Activated naive CD8-positive, alpha-beta T cell treated with anti-CD3 and anti-CD28 coated beads for 36 hours (primary cell): ENCODE measurements at regions not wholly inside any gene's neighbourhood (a gene's known extent, or its start where the extent isn't known, plus 50 kb on each side); places are given as distances from the start of the nearest gene placed in this dataset.
"Not testable (repeated sequence)": the region's sequence is repeated elsewhere in the genome, so short reads cannot be mapped to it uniquely, and the experiment has no call there.

ENCODE experiments used
- DNase-seq: peaks from one replicate; pipeline ENCODE4 v3.0.0; 2021
- H3K27ac Mint-ChIP-seq: one replicate; pipeline ENCODE4 v1.8.0; 2022; ENCODE audit warnings: mild to moderate bottlenecking, moderate library complexity, mixed read lengths
- H3K27me3 Mint-ChIP-seq: one replicate; pipeline ENCODE4 v1.8.0; 2022; ENCODE audit warnings: mild to moderate bottlenecking, mixed read lengths
- H3K36me3 Mint-ChIP-seq: one replicate; pipeline ENCODE4 v1.8.0; 2021; ENCODE audit warnings: mild to moderate bottlenecking, mixed read lengths
- H3K4me1 Mint-ChIP-seq: one replicate; pipeline ENCODE4 v1.8.0; 2021; ENCODE audit warnings: mixed read lengths
- H3K4me3 Mint-ChIP-seq: one replicate; pipeline ENCODE4 v1.8.0; 2022; ENCODE audit warnings: mild to moderate bottlenecking, moderate library complexity, mixed read lengths
- H3K9me3 Mint-ChIP-seq: one replicate; pipeline ENCODE4 v1.8.0; 2022; ENCODE audit warnings: mixed read lengths

- no peaks in the 10 kb centered on the region for H3K36me3 Mint-ChIP-seq
- H3K27me3 Mint-ChIP-seq, result peaks cover 8% of the 10 kb centered on the region
- DNase-seq, result no peak
- H3K27ac Mint-ChIP-seq, result no peak overlapping the region
- no peak overlapping the region for H3K4me3 Mint-ChIP-seq
- H3K4me1 Mint-ChIP-seq, result no peaks in the 10 kb centered on the region
- H3K9me3 Mint-ChIP-seq, result peaks cover 1% of the 10 kb centered on the region
These were observed 480.5 kb downstream of the MATN1 start for GRCh38 chr1:30242722-30243457.

- no peak overlapping the region for H3K4me3 Mint-ChIP-seq
- DNase-seq, result no peak
- peaks cover 8% of the 10 kb centered on the region for H3K27me3 Mint-ChIP-seq
- no peak overlapping the region for H3K27ac Mint-ChIP-seq
- H3K9me3 Mint-ChIP-seq, result peaks cover 1% of the 10 kb centered on the region
- no peaks in the 10 kb centered on the region for H3K4me1 Mint-ChIP-seq
- H3K36me3 Mint-ChIP-seq, result no peaks in the 10 kb centered on the region
These were observed 481.2 kb downstream of the MATN1 start for GRCh38 chr1:30242168-30242567.

GRCh38 chr1:30241681-30242080 lies 481.7 kb downstream of the MATN1 start:
- no peak for DNase-seq
- H3K27ac Mint-ChIP-seq, result no peak overlapping the region
- no peaks in the 10 kb centered on the region for H3K4me1 Mint-ChIP-seq

GRCh38 chr1:30234091-30234490 lies 489.3 kb downstream of the MATN1 start:
- peaks cover 1% of the 10 kb centered on the region for H3K9me3 Mint-ChIP-seq
- no peak for DNase-seq

More at GRCh38 chr1:30241681-30242080, 481.7 kb downstream of the MATN1 start:
- peaks cover 1% of the 10 kb centered on the region for H3K9me3 Mint-ChIP-seq
- H3K4me3 Mint-ChIP-seq, result no peak overlapping the region
- no peaks in the 10 kb centered on the region for H3K36me3 Mint-ChIP-seq
- H3K27me3 Mint-ChIP-seq, result peaks cover 8% of the 10 kb centered on the region

GRCh38 chr1:30232288-30232899 lies 491.0 kb downstream of the MATN1 start:
- Mint-ChIP-seq H3K36me3 (no peaks in the 10 kb centered on the region), H3K4me1 (no peaks in the 10 kb centered on the region), H3K27me3 (peaks cover 9% of the 10 kb centered on the region), H3K4me3 (no peak overlapping the region), H3K27ac (no peak overlapping the region), H3K9me3 (no peaks in the 10 kb centered on the region)
- DNase-seq, result peak; percentile 5

More at GRCh38 chr1:30234091-30234490, 489.3 kb downstream of the MATN1 start:
- H3K4me3 Mint-ChIP-seq, result no peak overlapping the region
- peaks cover 9% of the 10 kb centered on the region for H3K27me3 Mint-ChIP-seq
- H3K4me1 Mint-ChIP-seq, result no peaks in the 10 kb centered on the region
- no peaks in the 10 kb centered on the region for H3K36me3 Mint-ChIP-seq
- no peak overlapping the region for H3K27ac Mint-ChIP-seq

- Mint-ChIP-seq H3K4me3 (no peak overlapping the region), H3K27ac (no peak overlapping the region), H3K4me1 (no peaks in the 10 kb centered on the region), H3K9me3 (no peaks in the 10 kb centered on the region), H3K27me3 (peaks cover 9% of the 10 kb centered on the region), H3K36me3 (no peaks in the 10 kb centered on the region)
- DNase-seq, result no peak
These were observed 493.4 kb downstream of the MATN1 start for GRCh38 chr1:30229960-30230359.

GRCh38 chr1:30229557-30229956 lies 493.8 kb downstream of the MATN1 start:
- Mint-ChIP-seq H3K27ac (no peak overlapping the region), H3K9me3 (no peaks in the 10 kb centered on the region), H3K36me3 (no peaks in the 10 kb centered on the region), H3K27me3 (peaks cover 9% of the 10 kb centered on the region), H3K4me1 (no peaks in the 10 kb centered on the region), H3K4me3 (no peak overlapping the region)
- no peak for DNase-seq

- Mint-ChIP-seq H3K36me3 (no peaks in the 10 kb centered on the region), H3K4me1 (no peaks in the 10 kb centered on the region), H3K27me3 (peaks cover 5% of the 10 kb centered on the region)
These were observed 496.7 kb downstream of the MATN1 start for GRCh38 chr1:30226648-30227047.

GRCh38 chr1:30225357-30225756 lies 498.0 kb downstream of the MATN1 start:
- no peak overlapping the region for H3K27ac Mint-ChIP-seq
- DNase-seq, result no peak
- no peak overlapping the region for H3K4me3 Mint-ChIP-seq
- H3K36me3 Mint-ChIP-seq, result no peaks in the 10 kb centered on the region
- H3K9me3 Mint-ChIP-seq, result no peaks in the 10 kb centered on the region
- no peaks in the 10 kb centered on the region for H3K4me1 Mint-ChIP-seq
- peaks cover 9% of the 10 kb centered on the region for H3K27me3 Mint-ChIP-seq

More at GRCh38 chr1:30226648-30227047, 496.7 kb downstream of the MATN1 start:
- no peak for DNase-seq
- Mint-ChIP-seq H3K27ac (no peak overlapping the region), H3K9me3 (no peaks in the 10 kb centered on the region), H3K4me3 (no peak overlapping the region)

- no peaks in the 10 kb centered on the region for H3K9me3 Mint-ChIP-seq
- no peak overlapping the region for H3K4me3 Mint-ChIP-seq
- peaks cover 18% of the 10 kb centered on the region for H3K27me3 Mint-ChIP-seq
- no peak for DNase-seq
- no peak overlapping the region for H3K27ac Mint-ChIP-seq
- H3K36me3 Mint-ChIP-seq, result no peaks in the 10 kb centered on the region
- no peaks in the 10 kb centered on the region for H3K4me1 Mint-ChIP-seq
These were observed 503.7 kb downstream of the MATN1 start for GRCh38 chr1:30219675-30220074.

GRCh38 chr1:30218438-30218837 lies 504.9 kb downstream of the MATN1 start:
- no peak overlapping the region for H3K4me3 Mint-ChIP-seq
- H3K4me1 Mint-ChIP-seq, result no peaks in the 10 kb centered on the region
- H3K36me3 Mint-ChIP-seq, result no peaks in the 10 kb centered on the region
- DNase-seq, result no peak
- H3K27ac Mint-ChIP-seq, result no peak overlapping the region
- H3K27me3 Mint-ChIP-seq, result peaks cover 28% of the 10 kb centered on the region
- no peaks in the 10 kb centered on the region for H3K9me3 Mint-ChIP-seq

GRCh38 chr1:30216602-30217001 lies 506.8 kb downstream of the MATN1 start:
- no peaks in the 10 kb centered on the region for H3K9me3 Mint-ChIP-seq
- no peak for DNase-seq
- no peak overlapping the region for H3K4me3 Mint-ChIP-seq
- no peak overlapping the region for H3K27ac Mint-ChIP-seq
- H3K4me1 Mint-ChIP-seq, result no peaks in the 10 kb centered on the region
- no peaks in the 10 kb centered on the region for H3K36me3 Mint-ChIP-seq
- peaks cover 36% of the 10 kb centered on the region for H3K27me3 Mint-ChIP-seq

GRCh38 chr1:30213936-30214335 lies 509.4 kb downstream of the MATN1 start:
- no peaks in the 10 kb centered on the region for H3K4me1 Mint-ChIP-seq
- no peak for DNase-seq
- H3K9me3 Mint-ChIP-seq, result no peaks in the 10 kb centered on the region
- H3K27ac Mint-ChIP-seq, result no peak overlapping the region
- no peak overlapping the region for H3K4me3 Mint-ChIP-seq
- peaks cover 27% of the 10 kb centered on the region for H3K27me3 Mint-ChIP-seq
- no peaks in the 10 kb centered on the region for H3K36me3 Mint-ChIP-seq

- H3K27me3 Mint-ChIP-seq, H3K36me3 Mint-ChIP-seq, DNase-seq, H3K27ac Mint-ChIP-seq, H3K9me3 Mint-ChIP-seq, H3K4me3 Mint-ChIP-seq, H3K4me1 Mint-ChIP-seq: not testable (repeated sequence)
These were observed 515.4 kb downstream of the MATN1 start for GRCh38 chr1:30207962-30208361.

- H3K9me3 Mint-ChIP-seq, H3K27ac Mint-ChIP-seq, H3K36me3 Mint-ChIP-seq, H3K4me1 Mint-ChIP-seq, H3K4me3 Mint-ChIP-seq, DNase-seq, H3K27me3 Mint-ChIP-seq: not testable (repeated sequence)
These were observed 516.8 kb downstream of the MATN1 start for GRCh38 chr1:30206631-30207030.

GRCh38 chr1:30204916-30205315 lies 518.5 kb downstream of the MATN1 start:
- H3K27me3 Mint-ChIP-seq, H3K36me3 Mint-ChIP-seq, H3K27ac Mint-ChIP-seq, H3K9me3 Mint-ChIP-seq, H3K4me3 Mint-ChIP-seq, DNase-seq, H3K4me1 Mint-ChIP-seq: not testable (repeated sequence)
